Erythroblast (primary cell): ENCODE measurements at regions not wholly inside any gene's neighbourhood (a gene's known extent, or its start where the extent isn't known, plus 50 kb on each side); places are given as distances from the start of the nearest gene placed in this dataset.
A peak's percentile ranks its signal among the peaks of the same experiment; 100 is the strongest.
"Not testable (repeated sequence)": the region's sequence is repeated elsewhere in the genome, so short reads cannot be mapped to it uniquely, and the experiment has no call there.

Experiments
- DNase-seq, 2 experiments: peaks; one replicate each; lab custom pipeline; 2025; lab: John Stamatoyannopoulos, UW
- GATA1 ChIP-seq: IDR thresholded peaks from 2 replicates; pipeline ENCODE4 v1.6.1; 2011; ENCODE audit warnings: low read depth, mild to moderate bottlenecking, control low read depth, low read length, moderate library complexity
- POLR2A ChIP-seq: IDR thresholded peaks from 2 replicates; pipeline ENCODE4 v1.6.1; 2011; ENCODE audit warnings: mild to moderate bottlenecking, low read length

- DNase-seq: no peak
- no peak for TF ChIP-seq GATA1
These were observed 132.5 kb upstream of the PHACTR3 start for GRCh38 chr20:59471653-59472421.

- TF ChIP-seq POLR2A (no peak), GATA1 (no peak)
- DNase-seq: no peak
These were observed 130.6 kb upstream of the PHACTR3 start for GRCh38 chr20:59473742-59474141.

DNA sequence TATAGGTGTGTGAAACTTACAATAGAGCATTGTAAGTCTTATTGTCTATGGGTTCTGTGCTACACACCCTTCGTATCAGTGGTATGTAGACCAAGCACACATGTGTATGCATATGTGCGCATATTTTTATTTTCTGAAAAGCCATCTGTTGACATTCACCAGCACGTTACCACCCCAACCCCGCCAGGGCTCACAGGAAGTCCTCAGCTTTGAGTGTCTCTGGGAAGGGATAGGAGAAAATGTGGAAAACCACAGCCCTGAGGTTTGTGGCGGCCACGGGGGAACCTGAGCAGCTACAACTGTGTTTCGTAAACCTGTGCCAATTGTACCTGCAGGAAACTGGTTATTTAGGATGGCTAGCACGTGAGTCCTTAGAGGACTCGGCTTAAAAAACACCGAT, 123.3 kb upstream of the PHACTR3 start:
- no peak for DNase-seq
- TF ChIP-seq POLR2A (no peak), GATA1 (no peak)

- TF ChIP-seq GATA1 (no peak), POLR2A (no peak)
- no peak for DNase-seq
These were observed 122.8 kb upstream of the PHACTR3 start for GRCh38 chr20:59481477-59482018.

DNA sequence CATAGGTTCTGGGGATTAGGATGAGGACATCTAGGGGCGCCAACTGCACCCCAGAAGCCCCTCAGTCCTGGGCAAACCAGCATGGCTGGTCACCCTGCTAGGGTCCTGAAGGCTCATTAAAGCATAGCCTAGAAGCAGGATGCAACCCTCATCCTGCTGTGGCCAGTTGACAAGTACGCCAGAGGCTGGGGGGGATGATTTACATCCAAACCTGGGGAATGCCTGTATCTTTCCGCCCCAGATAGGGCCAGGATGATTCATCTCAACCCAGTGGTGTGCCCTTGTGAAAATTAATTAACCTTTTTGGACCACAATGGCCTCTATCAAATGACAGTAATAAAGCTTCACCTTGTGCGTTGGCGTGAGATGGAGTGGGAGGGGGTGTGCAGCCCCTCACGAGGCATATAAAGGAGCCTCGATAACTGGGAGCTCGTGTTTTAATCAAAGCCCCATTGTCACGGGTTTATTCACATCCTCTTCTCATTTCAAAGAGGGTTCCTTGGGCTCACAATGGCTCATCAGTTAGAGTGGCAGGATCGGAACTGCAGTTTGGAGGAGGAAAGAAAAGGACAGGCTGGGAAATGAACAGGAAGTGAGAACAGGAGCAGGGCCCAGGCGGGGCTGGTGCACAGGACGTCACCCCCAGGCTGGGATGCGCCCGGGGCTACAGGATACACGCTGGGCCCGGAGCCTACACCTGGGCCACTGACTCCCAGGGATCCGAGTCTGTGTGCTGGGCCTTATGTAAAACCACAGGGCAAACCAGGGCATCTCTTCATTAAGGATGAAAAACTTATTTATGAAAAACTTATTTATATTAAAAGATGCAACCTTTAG, 121.8 kb upstream of the PHACTR3 start:
- DNase-seq: no peak
- TF ChIP-seq GATA1 (no peak), POLR2A (no peak)

DNA sequence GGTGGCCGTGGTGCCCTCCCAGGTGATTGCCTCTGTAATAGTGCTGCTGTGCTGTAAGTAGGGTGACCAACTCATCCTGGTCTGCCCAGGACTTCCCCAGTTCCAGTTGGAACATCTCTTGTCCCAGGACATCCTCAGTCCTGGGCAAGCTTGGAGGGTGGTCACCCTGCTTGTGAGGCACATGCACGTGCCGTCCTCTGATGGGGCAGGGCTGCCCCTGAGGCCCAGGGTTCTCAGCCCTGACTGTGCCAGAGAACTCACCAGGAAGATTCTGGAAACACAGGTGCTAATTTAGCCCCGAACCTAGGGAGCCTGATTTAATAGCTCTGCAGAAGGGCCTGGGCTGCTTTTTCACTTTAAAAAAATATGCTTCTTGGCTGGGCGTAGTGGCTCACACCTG, 120.9 kb upstream of the PHACTR3 start:
- TF ChIP-seq GATA1 (no peak), POLR2A (no peak)
- no peak for DNase-seq

- DNase-seq: no peak
- TF ChIP-seq GATA1 (no peak), POLR2A (no peak)
These were observed 120.1 kb upstream of the PHACTR3 start for GRCh38 chr20:59484228-59484627.

- DNase-seq: no peak
- TF ChIP-seq POLR2A (no peak), GATA1 (no peak)
These were observed 118.5 kb upstream of the PHACTR3 start for GRCh38 chr20:59485576-59486454.

DNA sequence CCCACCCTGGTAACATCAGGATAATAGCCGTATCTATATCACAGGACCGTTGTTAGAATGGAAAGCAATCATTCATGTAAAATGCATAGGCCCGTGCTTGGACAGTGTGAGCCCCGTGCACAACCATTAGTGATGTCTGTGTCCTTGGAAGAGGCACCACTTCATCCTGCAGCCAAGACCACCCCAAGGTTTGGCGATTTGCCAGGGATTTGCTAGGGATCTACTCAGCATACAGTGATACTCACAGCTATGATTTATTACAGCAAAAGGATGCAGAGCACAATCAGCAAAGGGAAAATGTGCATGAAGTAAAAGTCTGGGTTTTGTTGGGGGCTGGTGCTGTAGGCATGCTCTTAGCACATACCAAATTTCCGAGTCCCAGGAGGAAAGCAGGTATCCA, 115.9 kb upstream of the PHACTR3 start:
- not testable (repeated sequence) for DNase-seq

DNA sequence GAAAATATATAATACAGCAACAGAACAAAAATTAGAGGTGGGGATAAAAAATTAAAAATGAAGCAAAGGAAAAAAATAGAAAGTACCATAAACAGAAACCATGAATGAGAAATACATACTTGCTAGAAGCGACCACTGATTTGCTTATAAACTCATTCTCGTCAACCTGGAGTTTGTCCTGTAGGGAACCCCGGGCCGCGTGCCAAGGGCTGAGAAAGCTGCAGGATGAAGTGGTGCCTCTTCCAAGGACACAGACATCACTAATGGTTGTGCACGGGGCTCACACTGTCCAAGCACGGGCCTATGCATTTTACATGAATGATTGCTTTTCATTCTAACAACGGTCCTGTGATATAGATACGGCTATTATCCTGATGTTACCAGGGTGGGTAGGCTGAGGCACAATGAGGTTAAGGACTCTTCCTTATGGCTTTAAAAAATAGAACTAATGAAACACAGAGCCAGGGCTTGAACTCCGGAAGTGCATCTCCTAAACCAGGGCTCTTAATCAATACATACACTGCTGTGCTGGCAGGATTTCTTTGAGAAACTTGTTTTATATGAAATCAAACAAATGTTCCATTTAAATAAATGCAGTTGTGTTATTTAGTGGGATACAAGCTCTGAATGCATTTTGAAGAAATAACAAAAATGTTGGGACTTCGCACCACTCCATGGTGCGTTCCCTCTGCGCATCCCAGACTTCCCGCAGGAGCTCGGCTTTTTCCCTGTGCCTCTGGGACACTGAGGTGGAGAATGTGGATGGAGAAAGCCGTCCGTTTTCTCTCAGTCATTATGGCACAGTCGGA, 113.9 kb upstream of the PHACTR3 start:
- not testable (repeated sequence) for DNase-seq

GRCh38 chr20:59491884-59492283, 112.5 kb upstream of the PHACTR3 start:
- TF ChIP-seq GATA1 (no peak), POLR2A (no peak)
- no peak for DNase-seq

DNA sequence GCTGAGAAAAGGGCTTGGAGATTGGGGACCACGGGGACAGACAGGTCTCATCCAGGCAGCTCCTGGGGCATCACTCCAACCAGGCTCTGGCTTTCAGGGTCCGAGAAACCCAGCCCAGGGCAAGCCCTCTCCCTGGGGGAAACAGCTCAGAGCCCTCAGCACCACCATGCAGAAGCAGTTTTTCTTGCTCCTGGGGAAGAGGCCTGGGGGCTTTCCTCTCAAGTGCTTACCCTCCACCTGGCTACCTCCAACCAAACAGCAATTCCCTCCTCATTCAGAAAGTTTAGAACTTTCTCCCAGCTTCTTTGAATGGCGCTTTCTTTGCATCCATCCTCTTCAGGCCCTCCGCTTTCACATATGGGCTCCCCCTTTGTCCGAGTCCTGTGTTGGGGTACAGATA, 110.4 kb upstream of the PHACTR3 start:
- no peak for TF ChIP-seq GATA1
- TF ChIP-seq POLR2A: no peak
- DNase-seq: no peak

GRCh38 chr20:59495166-59495565, 109.2 kb upstream of the PHACTR3 start:
- no peak for DNase-seq
- TF ChIP-seq GATA1: no peak
- TF ChIP-seq POLR2A: no peak

DNA sequence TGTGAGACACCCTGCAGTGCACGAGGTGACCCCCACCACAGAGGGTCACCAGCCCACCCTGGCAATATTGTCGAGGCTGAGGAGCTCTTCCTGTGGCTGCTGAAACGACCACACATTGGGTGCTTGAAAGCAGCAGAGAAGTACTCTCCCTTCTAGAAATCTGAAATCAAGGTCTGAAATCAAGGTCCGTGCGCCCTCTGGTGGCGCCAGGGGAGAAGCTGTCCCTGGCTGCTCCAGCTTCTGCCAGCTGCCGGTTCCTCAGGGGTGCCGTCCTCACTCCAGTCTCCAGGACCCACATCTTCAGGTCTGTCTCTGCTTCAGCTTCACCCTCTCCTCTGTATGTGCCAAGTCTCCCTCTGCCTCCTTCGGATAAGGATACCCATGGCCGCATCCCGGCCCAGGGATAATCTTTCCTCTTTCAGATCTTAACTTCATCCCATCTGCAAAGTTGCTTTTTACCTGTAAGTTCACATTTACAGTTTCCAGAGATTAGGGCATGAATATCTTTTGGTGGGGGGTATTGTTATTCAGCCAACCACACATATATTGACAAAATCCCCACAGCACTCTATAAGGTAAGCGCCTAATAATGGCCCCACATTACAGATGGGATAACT, 108.3 kb upstream of the PHACTR3 start:
- DNase-seq: peak; percentile 41 to 72
- TF ChIP-seq GATA1: no peak
- no peak for TF ChIP-seq POLR2A
